HG03439 (cell line): ENCODE measurements at regions not wholly inside any gene's neighbourhood (a gene's known extent, or its start where the extent isn't known, plus 50 kb on each side); places are given as distances from the start of the nearest gene placed in this dataset.
"Not testable (repeated sequence)": the region's sequence is repeated elsewhere in the genome, so short reads cannot be mapped to it uniquely, and the experiment has no call there.

Source experiments
- ATAC-seq: cut with Tn5 transposase; IDR thresholded peaks from one replicate; pipeline ENCODE4 v1.9.1; 2021; ENCODE audit warnings: mild to moderate bottlenecking, moderate library complexity; ENCODE audit not compliant: unreplicated experiment

DNA sequence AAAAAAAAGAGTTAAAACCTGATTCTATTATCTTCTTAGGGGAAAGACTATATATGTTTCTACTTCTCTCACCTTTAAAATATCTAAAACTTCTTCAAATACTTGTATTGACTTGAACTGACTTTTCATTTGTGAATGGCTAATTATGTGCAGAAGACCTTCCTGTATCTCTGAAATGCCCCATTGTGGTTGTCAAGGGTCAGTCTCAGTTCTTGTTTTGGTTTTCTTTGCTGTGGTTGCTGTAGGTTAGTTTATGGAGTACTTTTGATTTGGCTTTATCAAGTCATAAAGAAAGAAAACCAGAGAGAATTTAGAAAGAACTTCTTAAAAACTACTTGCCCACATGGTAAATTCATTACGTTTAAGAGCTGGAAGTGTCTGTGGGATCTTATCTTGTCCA lies 345.3 kb upstream of the POU1F1 start:
- no peak for ATAC-seq

GRCh38 chr3:87615506-87615905 lies 339.1 kb upstream of the POU1F1 start:
- no peak for ATAC-seq

DNA sequence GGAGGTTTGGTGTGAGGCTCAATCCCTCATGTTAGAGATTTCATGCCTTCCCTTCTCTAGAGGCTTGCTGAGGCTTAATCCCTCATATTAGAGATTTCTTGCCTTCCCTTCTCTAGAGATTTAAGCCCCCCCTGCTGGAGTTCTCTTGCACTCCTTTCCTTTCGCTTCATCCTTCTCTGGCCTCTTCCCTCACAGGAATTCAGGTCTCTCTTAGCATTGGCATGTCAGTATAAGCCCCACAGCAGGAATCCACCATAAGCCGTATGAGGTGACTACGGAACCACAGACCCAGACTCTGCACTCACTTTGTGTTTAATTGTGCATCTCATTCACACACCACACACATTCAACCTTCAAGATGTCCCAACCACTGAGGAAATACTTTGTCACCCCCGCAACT lies 338.6 kb upstream of the POU1F1 start:
- no peak for ATAC-seq

GRCh38 chr3:87607234-87607633 lies 330.9 kb upstream of the POU1F1 start:
- no peak for ATAC-seq

- ATAC-seq: no peak
Observed at GRCh38 chr3:87595798-87596197, 319.4 kb upstream of the POU1F1 start.

DNA sequence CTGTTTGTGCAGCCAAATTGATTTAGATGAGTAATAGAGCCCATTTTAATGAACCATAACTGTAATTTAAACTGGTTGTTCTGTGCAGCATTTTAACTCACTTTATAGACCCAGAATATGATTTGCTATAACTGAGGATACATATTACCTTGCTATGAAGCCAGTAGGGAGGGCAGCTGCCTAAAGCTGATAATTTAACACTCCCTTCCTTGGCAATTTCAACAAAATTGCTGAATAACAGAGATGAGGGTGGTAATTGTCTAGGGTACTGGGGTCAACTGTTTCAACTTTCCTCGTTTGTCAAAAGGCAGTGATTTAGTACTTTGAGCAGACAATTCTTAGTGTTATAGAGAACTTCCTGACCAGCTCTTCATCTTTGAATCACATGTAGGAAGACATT lies 304.9 kb upstream of the POU1F1 start:
- no peak for ATAC-seq

- no peak for ATAC-seq
Observed at GRCh38 chr3:87576752-87577151, 300.4 kb upstream of the POU1F1 start.

DNA sequence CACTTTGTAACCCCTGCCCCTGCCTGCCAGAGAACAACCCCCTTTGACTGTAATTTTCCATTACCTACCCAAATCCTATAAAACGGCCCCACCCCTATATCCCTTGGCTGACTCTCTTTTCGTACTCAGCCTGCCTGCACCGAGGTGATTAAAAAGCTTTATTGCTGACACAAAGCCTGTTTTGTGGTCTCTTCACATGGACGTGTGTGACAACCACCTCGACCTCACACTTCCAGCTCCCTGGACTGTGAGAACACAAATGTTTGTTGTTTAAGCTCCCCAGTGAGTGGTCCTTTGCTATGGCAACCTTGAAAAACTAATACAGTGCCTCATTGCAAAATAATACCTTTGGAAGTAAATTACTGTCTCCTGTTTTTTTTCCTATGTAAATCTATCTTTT lies 299.2 kb upstream of the POU1F1 start:
- no peak for ATAC-seq

- no peak for ATAC-seq
Observed at GRCh38 chr3:87568331-87568730, 291.9 kb upstream of the POU1F1 start.

- no peak for ATAC-seq
Observed at GRCh38 chr3:87564438-87564837, 288.1 kb upstream of the POU1F1 start.

DNA sequence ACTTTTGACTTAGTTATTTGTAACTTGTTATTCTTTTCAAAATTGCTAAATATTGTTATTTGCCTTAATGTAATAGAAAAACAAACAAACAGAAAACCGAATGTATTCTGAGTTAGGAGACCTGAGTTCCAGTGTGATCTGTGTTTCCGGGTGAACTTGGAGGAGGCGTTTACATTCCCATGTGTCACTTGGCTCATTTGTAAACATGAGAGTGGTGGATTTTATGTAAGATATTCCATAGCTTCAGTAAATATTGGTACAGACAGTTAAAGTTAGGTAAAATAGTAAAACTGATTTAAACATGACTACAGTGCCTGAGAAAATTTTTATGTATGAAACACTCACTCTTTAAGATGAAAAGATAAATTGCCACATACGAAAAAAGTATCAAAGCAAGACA lies 287.3 kb upstream of the POU1F1 start:
- ATAC-seq: no peak

DNA sequence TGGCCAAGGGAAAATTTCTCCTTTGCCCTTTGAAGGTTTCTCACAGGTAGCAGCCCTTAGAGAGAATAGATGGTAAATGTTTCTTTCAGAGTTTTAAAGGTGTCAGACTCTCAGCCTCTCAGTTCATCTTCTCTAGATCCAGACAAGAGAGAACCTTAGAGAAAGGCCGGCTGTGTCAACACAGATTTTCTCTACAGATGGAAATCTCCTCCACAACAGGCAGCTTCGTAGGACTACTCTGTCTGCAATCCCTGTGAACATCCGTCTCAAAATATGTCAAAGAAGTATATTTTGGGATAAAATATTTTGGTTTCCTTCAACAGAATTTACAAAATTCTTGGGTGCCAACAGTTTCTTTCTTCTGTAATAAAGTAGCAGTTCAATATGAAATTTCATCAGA lies 282.1 kb upstream of the POU1F1 start:
- ATAC-seq: no peak

DNA sequence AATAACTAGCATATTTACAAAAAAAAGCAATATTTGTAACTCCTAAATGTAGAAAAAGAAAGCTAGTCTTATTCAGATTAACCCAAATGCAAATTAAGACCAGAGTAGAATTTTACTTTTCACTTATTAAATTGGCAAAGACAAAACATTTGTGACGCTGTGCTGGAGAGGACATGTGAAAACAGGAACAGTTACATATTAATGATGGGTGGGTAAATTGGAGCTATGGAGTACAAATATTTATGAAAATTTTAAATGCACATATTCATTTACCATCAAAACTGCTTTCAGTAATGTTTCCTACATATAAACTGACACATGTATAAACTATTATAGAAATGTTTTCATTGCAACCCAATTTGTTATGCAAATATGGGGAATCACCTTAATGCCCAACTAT lies 278.9 kb upstream of the POU1F1 start:
- ATAC-seq: no peak

- ATAC-seq: no peak
Observed at GRCh38 chr3:87553058-87553457, 276.7 kb upstream of the POU1F1 start.

DNA sequence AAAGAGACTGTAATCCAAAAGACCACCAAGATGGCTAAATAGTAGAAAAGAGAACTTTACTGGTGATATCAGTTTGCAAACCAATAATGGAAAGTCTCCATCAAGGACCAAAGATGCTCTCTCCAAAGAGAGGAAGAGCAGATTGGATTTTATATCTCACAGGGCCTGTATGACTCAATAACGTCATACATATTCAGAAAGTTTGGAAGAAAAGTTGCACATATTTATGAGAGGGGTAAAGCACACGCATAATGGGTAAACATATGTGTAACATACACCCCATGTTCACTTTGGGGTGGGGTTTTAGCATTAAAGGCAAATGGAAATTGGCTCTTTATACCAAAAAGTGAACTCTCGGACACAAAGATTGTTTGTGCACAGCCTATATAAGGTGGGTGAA lies 274.5 kb upstream of the POU1F1 start:
- no peak for ATAC-seq

GRCh38 chr3:87549208-87549607 lies 272.8 kb upstream of the POU1F1 start:
- no peak for ATAC-seq

GRCh38 chr3:87548271-87548670 lies 271.9 kb upstream of the POU1F1 start:
- no peak for ATAC-seq

DNA sequence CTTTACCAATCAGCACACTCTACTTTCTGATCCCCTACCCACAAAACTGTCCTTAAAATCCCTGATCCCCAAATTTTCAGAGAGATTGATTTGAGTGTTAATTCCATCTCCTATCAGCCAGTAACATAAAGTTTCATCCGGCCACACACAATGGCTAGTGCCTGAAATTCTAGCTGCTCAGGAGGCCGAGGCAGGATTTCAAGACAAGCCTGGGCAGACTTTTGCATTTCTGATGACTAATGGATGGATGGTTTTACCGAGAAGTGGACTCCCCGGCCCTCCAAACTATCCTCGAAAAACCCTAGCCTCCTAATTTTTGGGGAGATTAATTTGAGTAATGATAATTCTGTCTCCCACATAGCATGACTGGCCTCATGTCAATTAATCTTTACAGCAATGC lies 269.8 kb upstream of the POU1F1 start:
- ATAC-seq: no peak

DNA sequence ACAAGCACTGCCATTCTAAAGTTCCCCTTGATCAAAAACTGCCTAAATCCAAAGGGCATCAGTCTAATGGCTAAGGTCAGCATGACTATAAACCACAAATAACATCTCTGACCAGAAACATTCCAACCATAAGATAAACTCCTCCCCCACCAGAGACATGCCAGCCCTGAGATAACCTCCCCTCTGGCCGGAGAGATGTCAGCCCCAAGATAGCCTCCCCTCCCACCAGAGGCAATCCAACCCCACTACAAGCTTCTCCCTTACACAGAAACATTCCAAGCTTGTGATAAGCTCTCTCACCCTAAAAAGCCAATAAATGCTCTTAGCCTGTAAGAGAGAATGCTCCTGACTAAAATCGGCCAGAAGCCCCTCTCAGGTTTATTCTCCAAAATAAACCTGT lies 267.0 kb upstream of the POU1F1 start:
- ATAC-seq: not testable (repeated sequence)

- ATAC-seq: no peak
Observed at GRCh38 chr3:87541723-87542122, 265.3 kb upstream of the POU1F1 start.

- not testable (repeated sequence) for ATAC-seq
Observed at GRCh38 chr3:87538722-87539121, 262.3 kb upstream of the POU1F1 start.

GRCh38 chr3:87509401-87509800 lies 233.0 kb upstream of the POU1F1 start:
- ATAC-seq: no peak

DNA sequence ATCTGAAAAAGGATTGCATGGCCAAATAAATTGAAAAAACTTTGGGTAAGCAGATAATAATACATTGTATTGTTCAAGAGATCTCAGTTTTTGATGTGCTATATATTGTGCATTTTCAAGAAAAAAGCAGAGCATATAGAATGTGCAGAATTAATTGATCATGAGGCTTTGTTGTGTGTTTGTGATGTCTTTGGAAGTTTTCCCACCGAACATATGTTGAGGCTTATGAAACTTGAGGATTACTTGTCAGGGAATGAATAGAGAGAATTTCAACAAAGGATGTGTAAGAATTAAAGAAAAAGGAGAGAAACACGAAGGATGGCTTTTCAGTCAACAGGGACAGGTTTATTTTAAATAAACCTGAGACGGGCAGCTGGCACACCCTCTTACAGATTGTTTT lies 232.5 kb upstream of the POU1F1 start:
- no peak for ATAC-seq

GRCh38 chr3:87507753-87508152 lies 231.4 kb upstream of the POU1F1 start:
- no peak for ATAC-seq
